ENCODE measurements at regions not wholly inside any gene's neighbourhood (a gene's known extent, or its start where the extent isn't known, plus 50 kb on each side); places are given as distances from the start of the nearest gene placed in this dataset.

- Mint-ChIP-seq H3K9me3 (no peaks in the 10 kb centered on the region), H3K36me3 (no peaks in the 10 kb centered on the region), H3K27me3 (ENCODE audit: low read depth in 2 of 2) (peaks cover 11 to 14% of the 10 kb centered on the region in 2 donors), H3K4me1 (peaks cover 13 to 20% of the 10 kb centered on the region in 2 donors), H3K27ac (no peak overlapping the region), H3K4me3 (no peak overlapping the region)
- TF ChIP-seq, protein P1, sequence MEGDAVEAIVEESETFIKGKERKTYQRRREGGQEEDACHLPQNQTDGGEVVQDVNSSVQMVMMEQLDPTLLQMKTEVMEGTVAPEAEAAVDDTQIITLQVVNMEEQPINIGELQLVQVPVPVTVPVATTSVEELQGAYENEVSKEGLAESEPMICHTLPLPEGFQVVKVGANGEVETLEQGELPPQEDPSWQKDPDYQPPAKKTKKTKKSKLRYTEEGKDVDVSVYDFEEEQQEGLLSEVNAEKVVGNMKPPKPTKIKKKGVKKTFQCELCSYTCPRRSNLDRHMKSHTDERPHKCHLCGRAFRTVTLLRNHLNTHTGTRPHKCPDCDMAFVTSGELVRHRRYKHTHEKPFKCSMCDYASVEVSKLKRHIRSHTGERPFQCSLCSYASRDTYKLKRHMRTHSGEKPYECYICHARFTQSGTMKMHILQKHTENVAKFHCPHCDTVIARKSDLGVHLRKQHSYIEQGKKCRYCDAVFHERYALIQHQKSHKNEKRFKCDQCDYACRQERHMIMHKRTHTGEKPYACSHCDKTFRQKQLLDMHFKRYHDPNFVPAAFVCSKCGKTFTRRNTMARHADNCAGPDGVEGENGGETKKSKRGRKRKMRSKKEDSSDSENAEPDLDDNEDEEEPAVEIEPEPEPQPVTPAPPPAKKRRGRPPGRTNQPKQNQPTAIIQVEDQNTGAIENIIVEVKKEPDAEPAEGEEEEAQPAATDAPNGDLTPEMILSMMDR (IDR thresholded peaks at IDR 0.05) = no peak
- ATAC-seq (no peak), DNase-seq (no peak)
- no peak overlapping the region for H3K4me3 ChIP-seq (ENCODE audit: low read length)
- no peaks in the 10 kb centered on the region for H3K36me3 ChIP-seq (ENCODE audit: control insufficient read depth, insufficient read depth, low read length)
- no peaks in the 10 kb centered on the region for H3K9me3 ChIP-seq (ENCODE audit: control insufficient read depth, insufficient read depth, low read length)
- no peak overlapping the region for H3K27ac ChIP-seq (ENCODE audit: low read length)
- H3K4me1 ChIP-seq (ENCODE audit: control insufficient read depth, insufficient read depth, low read length) = no peaks in the 10 kb centered on the region
- H3K27me3 ChIP-seq (ENCODE audit: control insufficient read depth, insufficient read depth, low read length) = no peaks in the 10 kb centered on the region
- intact Hi-C loops (cut with micrococcal nuclease) = no loop called here
- WGBS (ENCODE audit: insufficient coverage) = 97% methylated on average over 5 of the region's 6 CpGs
Observed at GRCh38 chr10:110378533-110379108, 73.9 kb upstream of the SMNDC1 start.

DNA sequence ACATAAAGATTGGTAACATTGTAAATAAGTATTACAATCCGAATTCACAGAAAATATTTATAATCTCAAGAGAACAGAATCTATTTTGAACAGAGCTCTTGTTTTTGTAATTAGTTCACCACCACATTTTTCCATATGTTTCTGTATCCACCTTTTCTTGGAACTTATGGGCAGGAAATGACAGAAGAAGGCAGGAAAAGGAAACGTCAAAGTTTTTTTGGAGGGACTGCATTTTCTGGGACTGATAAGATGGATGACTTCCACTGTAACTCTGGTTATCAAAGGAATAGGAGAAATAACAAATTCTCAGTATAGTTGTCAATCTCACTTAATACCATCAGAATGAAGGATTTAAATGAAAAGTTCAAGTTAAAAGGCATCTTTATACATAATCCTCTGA, 75.1 kb upstream of the SMNDC1 start:
- Histone ChIP-seq H3K27me3 (ENCODE audit: control insufficient read depth, insufficient read depth, low read length) (no peaks in the 10 kb centered on the region), H3K9me3 (ENCODE audit: control insufficient read depth, insufficient read depth, low read length) (no peaks in the 10 kb centered on the region), H3K4me1 (ENCODE audit: control insufficient read depth, insufficient read depth, low read length) (no peaks in the 10 kb centered on the region), H3K36me3 (ENCODE audit: control insufficient read depth, insufficient read depth, low read length) (no peaks in the 10 kb centered on the region), H3K27ac (ENCODE audit: low read length) (no peak overlapping the region), H3K4me3 (ENCODE audit: low read length) (no peak overlapping the region)
- Mint-ChIP-seq H3K9me3 (no peaks in the 10 kb centered on the region), H3K4me3 (no peak overlapping the region), H3K36me3 (no peaks in the 10 kb centered on the region), H3K27ac (no peak overlapping the region), H3K27me3 (ENCODE audit: low read depth in 2 of 2) (peaks cover 11 to 13% of the 10 kb centered on the region in 2 donors), H3K4me1 (peaks cover 13 to 20% of the 10 kb centered on the region in 2 donors)
- DNase-seq (no peak), ATAC-seq (no peak)
- intact Hi-C loops (cut with micrococcal nuclease) = no loop called here
- TF ChIP-seq, protein P1 (IDR thresholded peaks at IDR 0.05) = no peak
- 43% methylated on average over 1 of the region's 2 CpGs for WGBS (ENCODE audit: insufficient coverage)

GRCh38 chr10:110380293-110380692, 75.6 kb upstream of the SMNDC1 start:
- H3K36me3 Mint-ChIP-seq = no peaks in the 10 kb centered on the region
- peaks cover 13 to 20% of the 10 kb centered on the region in 2 donors for H3K4me1 Mint-ChIP-seq
- H3K36me3 ChIP-seq (ENCODE audit: control insufficient read depth, insufficient read depth, low read length) = no peaks in the 10 kb centered on the region
- H3K27ac ChIP-seq (ENCODE audit: low read length) = no peak overlapping the region
- ATAC-seq (no peak), DNase-seq (no peak)
- H3K9me3 ChIP-seq (ENCODE audit: control insufficient read depth, insufficient read depth, low read length) = no peaks in the 10 kb centered on the region
- H3K9me3 Mint-ChIP-seq = no peaks in the 10 kb centered on the region
- H3K27me3 Mint-ChIP-seq (ENCODE audit: low read depth in 2 of 2) = peaks cover 11 to 13% of the 10 kb centered on the region in 2 donors
- TF ChIP-seq, protein P1 (IDR thresholded peaks at IDR 0.05) = no peak
- no peaks in the 10 kb centered on the region for H3K27me3 ChIP-seq (ENCODE audit: control insufficient read depth, insufficient read depth, low read length)
- intact Hi-C loops (cut with micrococcal nuclease) = no loop called here
- H3K27ac Mint-ChIP-seq = no peak overlapping the region
- no peak overlapping the region for H3K4me3 Mint-ChIP-seq
- H3K4me3 ChIP-seq (ENCODE audit: low read length) = no peak overlapping the region
- no peaks in the 10 kb centered on the region for H3K4me1 ChIP-seq (ENCODE audit: control insufficient read depth, insufficient read depth, low read length)

DNA sequence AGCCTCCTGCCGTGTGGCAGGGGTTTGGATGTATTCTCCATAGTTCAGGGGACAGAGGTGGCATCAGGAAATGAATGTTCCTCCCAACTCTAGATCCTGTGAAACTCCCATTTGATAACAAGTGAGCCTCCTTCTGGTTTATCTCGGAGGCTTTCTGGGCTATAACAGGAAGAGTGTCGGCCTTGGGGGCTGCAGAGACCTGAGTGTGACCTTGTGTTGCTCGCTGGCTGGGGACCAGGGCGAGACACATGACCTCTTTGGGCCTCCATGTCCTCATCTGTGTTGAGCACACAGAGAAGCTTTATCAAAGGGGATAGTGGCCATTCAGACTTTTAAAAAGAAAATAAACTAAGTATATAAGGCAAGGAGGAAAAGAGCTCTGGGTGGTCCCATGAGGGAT, 78.0 kb upstream of the SMNDC1 start:
- Histone ChIP-seq H3K4me3 (ENCODE audit: low read length) (no peak overlapping the region), H3K36me3 (ENCODE audit: control insufficient read depth, insufficient read depth, low read length) (no peaks in the 10 kb centered on the region), H3K4me1 (ENCODE audit: control insufficient read depth, insufficient read depth, low read length) (peaks cover 4% of the 10 kb centered on the region), H3K27ac (ENCODE audit: low read length) (no peak overlapping the region), H3K27me3 (ENCODE audit: control insufficient read depth, insufficient read depth, low read length) (no peaks in the 10 kb centered on the region), H3K9me3 (ENCODE audit: control insufficient read depth, insufficient read depth, low read length) (no peaks in the 10 kb centered on the region)
- ATAC-seq (no peak), DNase-seq (no peak)
- TF ChIP-seq, protein P1 (IDR thresholded peaks at IDR 0.05) = no peak
- whole genome bisulfite sequencing (ENCODE audit: insufficient coverage) = 95% methylated on average over 5 of the region's 5 CpGs
- no peak overlapping the region for H3K4me3 Mint-ChIP-seq
- H3K27ac Mint-ChIP-seq = no peak overlapping the region
- peaks cover under 1 to 2% of the 10 kb centered on the region in 2 donors for H3K27me3 Mint-ChIP-seq (ENCODE audit: low read depth in 2 of 2)
- intact Hi-C loops (cut with micrococcal nuclease) = no loop called here
- H3K36me3 Mint-ChIP-seq = no peaks in the 10 kb centered on the region
- peaks cover 9 to 10% of the 10 kb centered on the region in 2 donors for H3K4me1 Mint-ChIP-seq
- no peaks in the 10 kb centered on the region for H3K9me3 Mint-ChIP-seq
